Ishikawa (cell line): ENCODE measurements at regions not wholly inside any gene's neighbourhood (a gene's known extent, or its start where the extent isn't known, plus 50 kb on each side); places are given as distances from the start of the nearest gene placed in this dataset.

Experiments used
- CEBPB ChIP-seq: IDR thresholded peaks from 2 replicates; pipeline ENCODE4 v1.6.1; 2012
- CREB1 ChIP-seq: IDR thresholded peaks from 2 replicates; pipeline ENCODE4 v1.6.1; 2012; ENCODE audit warnings: low read depth
- EGR1 ChIP-seq: IDR thresholded peaks from 2 replicates; pipeline ENCODE4 v1.6.1; 2012
- EP300 ChIP-seq: IDR thresholded peaks from 2 replicates; pipeline ENCODE4 v1.6.1; 2012; ENCODE audit warnings: borderline replicate concordance
- FOXM1 ChIP-seq: IDR thresholded peaks from 2 replicates; pipeline ENCODE4 v1.6.1; 2012; ENCODE audit warnings: low read depth, borderline replicate concordance
- MAX ChIP-seq: IDR thresholded peaks from 2 replicates; pipeline ENCODE4 v1.6.1; 2012
- NFIC ChIP-seq: IDR thresholded peaks from 2 replicates; pipeline ENCODE4 v1.6.1; 2012
- RAD21 ChIP-seq: IDR thresholded peaks from 2 replicates; pipeline ENCODE4 v1.6.1; 2012; ENCODE audit warnings: low read depth
- REST ChIP-seq: IDR thresholded peaks from 2 replicates; pipeline ENCODE4 v1.6.1; 2012; ENCODE audit warnings: low read depth, mild to moderate bottlenecking
- TAF1 ChIP-seq: IDR thresholded peaks from 2 replicates; pipeline ENCODE4 v1.6.1; 2012; ENCODE audit warnings: low read depth, mild to moderate bottlenecking
- TCF12 ChIP-seq: IDR thresholded peaks from 2 replicates; pipeline ENCODE4 v1.6.1; 2012; ENCODE audit warnings: low read depth
- TEAD4 ChIP-seq: IDR thresholded peaks from 2 replicates; pipeline ENCODE4 v1.6.1; 2012
- USF1 ChIP-seq: IDR thresholded peaks from 2 replicates; pipeline ENCODE4 v1.6.1; 2012
- YY1 ChIP-seq: IDR thresholded peaks from 2 replicates; pipeline ENCODE4 v1.6.1; 2012; ENCODE audit warnings: low read depth
- ZBTB7A ChIP-seq: IDR thresholded peaks from 2 replicates; pipeline ENCODE4 v1.6.1; 2012; ENCODE audit warnings: low read depth

GRCh38 chr5:118098716-118099115 lies 889.6 kb downstream of the DTWD2 start:
- TF ChIP-seq ZBTB7A (no peak), TCF12 (no peak), NFIC (no peak), TEAD4 (no peak), YY1 (no peak), MAX (no peak), EGR1 (no peak), CREB1 (no peak), TAF1 (no peak)

GRCh38 chr5:118095115-118095514 lies 893.2 kb downstream of the DTWD2 start:
- TF ChIP-seq USF1 (no peak), FOXM1 (no peak), CEBPB (no peak), REST (no peak), RAD21 (no peak), MAX (no peak)

- no peak for TF ChIP-seq TAF1
- TF ChIP-seq REST: no peak
- TF ChIP-seq CREB1: no peak
- no peak for TF ChIP-seq RAD21
- no peak for TF ChIP-seq EP300
- TF ChIP-seq NFIC: no peak
- no peak for TF ChIP-seq EGR1
- no peak for TF ChIP-seq FOXM1
- no peak for TF ChIP-seq MAX
- no peak for TF ChIP-seq TCF12
- TF ChIP-seq CEBPB: no peak
- TF ChIP-seq USF1: no peak
- no peak for TF ChIP-seq TEAD4
- TF ChIP-seq YY1: no peak
- no peak for TF ChIP-seq ZBTB7A
Observed at GRCh38 chr5:118088448-118088847, 899.9 kb downstream of the DTWD2 start.

GRCh38 chr5:118076490-118076889 lies 911.9 kb downstream of the DTWD2 start:
- TF ChIP-seq REST (peak; percentile 80), YY1 (no peak)

GRCh38 chr5:118070041-118070440 lies 918.3 kb downstream of the DTWD2 start:
- no peak for TF ChIP-seq ZBTB7A
- TF ChIP-seq USF1: no peak
- no peak for TF ChIP-seq EGR1
- TF ChIP-seq EP300: no peak
- no peak for TF ChIP-seq TAF1
- TF ChIP-seq CREB1: no peak
